HG02981 (cell line): ENCODE measurements at regions not wholly inside any gene's neighbourhood (a gene's known extent, or its start where the extent isn't known, plus 50 kb on each side); places are given as distances from the start of the nearest gene placed in this dataset.
"Not testable (repeated sequence)": the region's sequence is repeated elsewhere in the genome, so short reads cannot be mapped to it uniquely, and the experiment has no call there.

Experiments
- ATAC-seq: cut with Tn5 transposase; IDR thresholded peaks from one replicate; pipeline ENCODE4 v1.9.1; 2021; ENCODE audit warnings: mild to moderate bottlenecking, moderate library complexity; ENCODE audit not compliant: unreplicated experiment

DNA sequence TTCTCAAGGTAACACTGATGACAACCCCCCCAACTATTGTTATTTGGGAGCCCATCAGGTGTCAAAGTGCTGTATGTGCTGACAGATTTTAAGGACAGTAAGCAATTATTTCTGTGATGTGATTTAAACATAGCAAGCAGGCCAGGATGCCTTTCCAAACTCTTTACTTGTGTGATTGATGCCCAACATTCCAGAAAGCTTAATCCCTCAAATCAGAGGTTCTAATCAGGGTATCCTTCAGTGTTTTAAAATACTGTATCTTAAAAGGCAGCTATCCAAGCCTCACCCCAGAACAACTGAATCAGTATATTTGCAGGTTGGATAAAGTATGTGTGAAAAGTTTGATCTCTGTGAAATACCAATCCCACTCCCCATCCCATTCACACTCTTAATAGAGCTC is 119.7 kb downstream of the GASK1B start:
- ATAC-seq = no peak

DNA sequence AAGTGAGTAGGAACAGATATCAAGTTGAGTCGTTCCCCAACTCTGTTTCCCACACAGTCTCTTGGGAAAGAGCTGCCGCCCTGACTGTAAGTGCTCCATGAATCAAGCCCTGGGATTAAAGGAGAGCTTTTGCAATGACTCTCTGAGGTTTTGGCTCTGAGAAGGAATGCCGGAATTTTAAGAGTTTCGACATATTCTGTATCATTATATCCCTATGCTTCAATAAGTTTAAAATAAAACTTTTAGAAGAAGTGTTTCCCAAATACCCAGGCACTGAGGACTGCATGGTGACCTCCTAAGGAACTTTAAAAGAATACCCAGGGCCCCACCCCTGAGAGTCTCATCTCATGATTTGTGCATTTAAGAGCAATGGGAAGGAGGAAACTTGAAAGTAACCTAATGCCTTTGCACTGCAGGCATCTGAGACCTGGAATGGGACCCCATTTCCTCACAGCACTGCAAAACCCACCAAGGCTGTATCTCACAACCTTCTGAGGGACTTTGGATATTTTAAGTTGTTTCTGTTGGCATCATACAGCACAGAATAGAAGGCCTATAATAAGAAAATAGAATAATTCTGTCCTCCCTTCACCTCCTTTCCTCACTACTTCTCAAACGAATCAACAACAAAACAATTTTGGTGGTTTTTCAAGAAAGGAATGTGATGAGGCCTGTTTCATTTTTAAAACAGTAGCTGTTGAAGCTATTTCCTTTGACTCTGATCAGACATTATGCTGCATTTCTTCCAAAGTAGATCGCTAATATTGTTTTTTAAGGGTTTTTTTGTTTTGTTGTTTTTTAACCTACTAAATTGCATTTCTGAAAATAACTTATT is 121.2 kb downstream of the GASK1B start:
- ATAC-seq = no peak

DNA sequence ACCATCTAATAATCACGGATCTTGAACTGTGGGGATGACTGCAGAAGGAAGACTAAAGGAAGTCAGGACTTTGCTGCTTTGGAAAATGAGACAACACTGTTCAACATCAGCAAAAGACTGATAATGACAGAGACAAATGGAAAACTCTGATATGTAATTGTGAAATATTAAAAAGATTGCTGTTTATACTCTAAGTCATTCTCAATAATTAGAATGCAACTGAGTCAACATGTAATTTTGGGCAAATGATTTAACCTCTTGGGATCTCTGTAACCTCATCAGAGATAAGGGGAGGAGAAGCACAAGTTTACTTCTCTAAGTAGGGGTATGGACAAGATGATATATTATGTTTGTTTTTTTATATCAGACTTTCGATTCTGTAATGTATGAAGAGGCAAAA is 121.9 kb downstream of the GASK1B start:
- ATAC-seq = no peak

DNA sequence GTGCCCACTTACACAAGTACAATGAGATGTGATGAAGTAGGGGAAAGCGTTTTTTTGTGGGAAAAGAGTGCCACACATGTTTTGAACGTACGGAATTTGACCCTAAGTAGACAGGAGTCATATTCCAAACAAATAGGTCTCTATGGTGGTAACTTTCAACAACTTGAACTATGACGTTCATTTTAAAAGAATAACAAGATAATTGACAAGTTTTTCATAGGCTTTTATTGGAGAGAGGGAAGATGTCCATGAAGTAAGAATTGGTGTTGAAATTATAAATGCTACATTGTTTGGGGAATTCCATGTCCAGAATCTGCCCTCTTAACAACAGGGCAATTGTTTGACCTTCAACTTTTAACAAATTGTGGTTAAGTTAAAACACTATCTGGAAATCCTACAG is 126.5 kb downstream of the GASK1B start:
- no peak for ATAC-seq

DNA sequence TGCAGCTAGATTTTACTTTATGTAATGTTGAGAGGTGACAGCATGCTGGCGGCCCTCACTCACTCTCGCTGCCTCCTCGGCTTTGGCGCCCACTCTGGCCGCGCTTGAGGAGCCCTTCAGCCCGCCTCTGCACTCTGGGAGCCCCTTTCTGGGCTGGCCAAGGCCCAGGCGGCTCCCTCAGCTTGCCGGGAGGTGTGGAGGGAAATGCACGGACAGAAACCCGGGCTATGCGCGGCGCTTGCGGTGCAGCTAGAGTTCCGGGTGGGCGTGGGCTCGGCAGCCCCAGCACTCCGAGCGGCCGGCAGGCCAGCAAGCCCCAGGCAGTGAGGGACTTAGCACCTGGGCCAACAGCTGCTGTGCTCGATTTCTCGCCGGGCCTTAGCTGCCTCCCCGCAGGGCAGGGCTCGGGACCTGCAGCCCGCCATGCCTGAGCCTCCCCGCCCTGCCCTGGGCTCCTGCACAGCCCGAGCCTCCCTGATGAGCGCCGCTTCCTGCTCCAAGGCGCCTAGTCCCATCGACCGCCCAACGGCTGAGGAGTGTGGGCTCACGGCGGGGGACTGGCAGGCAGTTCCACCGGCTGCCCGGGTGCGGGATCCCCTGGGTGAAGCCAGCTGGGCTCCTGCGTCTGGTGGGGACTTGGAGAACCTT is 128.7 kb downstream of the GASK1B start:
- no peak for ATAC-seq

DNA sequence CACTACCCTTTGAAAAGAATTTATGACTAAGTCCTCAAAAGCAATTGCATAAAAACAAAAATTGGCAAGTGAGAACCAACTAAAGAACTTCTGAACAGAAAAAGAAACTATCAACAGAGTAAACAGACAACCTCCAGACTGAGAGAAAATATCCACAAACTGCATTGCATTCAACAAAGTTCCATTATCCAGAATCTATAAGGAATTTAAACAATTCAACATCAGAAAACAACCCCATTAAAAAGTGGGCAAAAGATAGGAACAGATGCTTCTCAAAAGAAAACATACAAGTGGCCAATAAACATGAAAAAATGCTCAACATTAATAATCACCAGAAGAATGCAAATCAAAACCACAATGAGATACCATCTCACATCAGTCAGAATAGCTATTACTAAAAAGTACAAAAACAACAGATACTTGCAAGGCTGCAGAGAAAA is 130.2 kb downstream of the GASK1B start:
- ATAC-seq = no peak

DNA sequence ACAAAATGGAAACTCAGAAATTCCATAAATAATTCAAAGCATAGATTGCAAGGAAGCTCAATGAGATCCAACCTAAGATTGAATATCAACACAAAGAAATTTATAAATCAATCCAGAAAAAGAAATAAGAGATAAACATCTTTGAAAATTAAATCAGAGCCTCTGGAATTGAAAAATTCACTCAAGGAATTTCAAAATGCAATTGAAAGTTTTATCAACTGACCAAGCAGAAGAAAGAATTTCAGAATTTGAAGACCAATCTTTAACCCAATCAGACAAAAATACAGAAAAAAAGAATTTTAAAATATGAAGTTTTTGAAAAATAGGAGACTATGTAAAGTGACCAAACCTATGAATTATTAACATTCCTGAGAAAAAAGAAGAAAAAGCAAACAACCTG is 134.1 kb downstream of the GASK1B start:
- ATAC-seq = no peak

DNA sequence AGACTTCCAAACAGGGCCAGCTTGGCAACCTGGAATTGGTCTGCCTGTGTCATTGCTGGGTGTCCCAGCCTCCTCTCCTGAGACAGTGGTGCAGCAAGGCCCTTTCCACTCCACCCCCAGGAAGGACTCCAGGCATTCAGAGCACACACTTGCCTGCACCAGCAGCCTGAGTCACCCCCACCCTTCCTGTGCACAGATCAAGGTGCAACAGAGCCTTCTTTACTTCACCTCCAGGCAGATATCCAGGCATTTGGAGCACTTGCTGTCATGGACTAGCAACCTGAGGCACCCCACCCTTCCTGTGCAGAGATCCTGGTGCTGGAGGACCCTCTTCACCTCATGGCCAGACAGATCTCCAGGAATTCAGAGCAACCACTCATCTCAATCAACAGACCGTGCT is 135.8 kb downstream of the GASK1B start:
- no peak for ATAC-seq

DNA sequence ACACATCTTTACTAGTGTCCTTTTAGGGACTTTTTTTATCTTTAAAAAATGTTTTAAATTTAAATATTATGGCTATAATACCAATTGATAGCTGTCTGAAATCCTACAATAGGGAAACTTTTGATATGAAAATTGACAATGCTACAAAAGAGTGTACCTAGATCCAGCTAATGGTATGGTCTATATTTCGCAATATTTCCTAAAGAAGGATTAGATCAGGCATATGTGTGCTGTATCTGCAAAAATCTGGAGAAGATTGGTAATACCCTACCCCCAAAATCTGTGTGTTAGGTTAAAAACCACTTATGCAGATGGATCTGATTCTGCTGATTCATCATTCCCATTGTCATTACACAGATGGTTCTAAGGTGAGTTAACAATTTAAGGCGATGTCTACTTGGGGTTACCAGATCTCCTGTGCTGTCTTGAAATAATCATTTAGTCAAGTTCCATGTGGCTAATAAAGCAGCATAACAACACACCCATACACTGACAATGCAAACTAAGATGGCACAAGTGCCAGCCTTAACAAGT is 137.1 kb downstream of the GASK1B start:
- no peak for ATAC-seq

DNA sequence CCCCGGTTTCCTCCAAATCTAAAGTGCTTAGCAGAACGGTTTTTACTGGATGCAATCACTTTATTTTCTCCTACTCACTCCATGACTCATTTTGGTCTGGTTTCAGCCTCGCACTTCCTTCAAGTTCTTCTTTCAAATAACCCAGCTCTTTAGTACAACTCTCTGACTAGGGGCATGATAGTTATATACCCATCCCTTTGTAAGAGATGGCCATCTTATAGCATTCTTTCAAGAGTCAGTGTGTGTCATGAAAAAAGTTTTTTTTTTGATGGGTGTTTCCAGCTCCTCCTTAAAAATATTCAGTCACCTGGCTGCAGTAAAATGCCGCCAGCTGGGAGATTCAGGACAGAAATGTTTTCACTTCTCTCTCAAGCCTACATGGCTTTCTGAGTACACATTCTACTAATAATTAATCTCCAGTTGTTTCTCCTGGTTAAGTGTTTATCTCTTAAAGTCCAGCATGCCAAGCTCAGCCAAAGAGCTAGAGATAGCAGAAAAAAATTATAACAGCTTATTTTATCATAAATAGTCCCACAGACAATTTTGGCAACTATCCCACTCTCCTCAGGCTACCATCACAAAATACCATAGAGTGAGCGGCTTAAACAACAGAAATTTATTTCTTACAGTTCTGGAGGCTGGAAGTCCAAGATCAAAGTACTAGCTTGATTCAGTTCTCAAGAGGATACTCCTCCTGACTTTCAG is 139.3 kb downstream of the GASK1B start:
- no peak for ATAC-seq

DNA sequence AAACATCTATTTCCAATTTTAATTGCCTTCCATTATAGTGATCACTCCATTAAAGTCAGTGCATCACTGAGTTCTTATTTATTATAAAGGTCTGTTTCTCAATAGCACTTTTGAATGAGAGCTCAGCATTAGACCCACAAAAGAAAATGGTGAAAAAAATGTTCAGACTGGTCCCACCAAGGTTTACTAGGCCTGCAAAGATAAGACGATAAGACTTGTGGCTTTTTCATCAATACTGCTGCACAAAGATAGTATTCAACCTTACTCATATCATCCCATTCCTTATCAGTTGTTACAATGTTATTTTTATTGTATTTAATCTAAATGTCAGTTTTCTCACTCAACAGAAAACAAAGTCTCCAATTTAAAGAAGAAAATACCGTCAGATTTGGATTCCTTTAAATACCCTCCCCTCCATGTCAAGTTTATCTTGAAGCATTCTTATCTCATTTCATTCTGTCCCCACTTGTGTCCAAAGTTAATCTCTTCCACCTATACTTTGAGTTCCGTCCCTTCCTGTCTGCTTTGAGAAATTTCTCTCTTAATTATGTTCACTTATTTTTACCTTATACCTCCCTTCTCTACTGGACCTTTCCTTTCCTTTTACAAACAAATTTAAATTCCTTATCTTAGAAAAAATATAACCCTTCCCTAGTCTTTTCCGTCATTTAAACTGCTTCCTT is 140.0 kb downstream of the GASK1B start:
- no peak for ATAC-seq

DNA sequence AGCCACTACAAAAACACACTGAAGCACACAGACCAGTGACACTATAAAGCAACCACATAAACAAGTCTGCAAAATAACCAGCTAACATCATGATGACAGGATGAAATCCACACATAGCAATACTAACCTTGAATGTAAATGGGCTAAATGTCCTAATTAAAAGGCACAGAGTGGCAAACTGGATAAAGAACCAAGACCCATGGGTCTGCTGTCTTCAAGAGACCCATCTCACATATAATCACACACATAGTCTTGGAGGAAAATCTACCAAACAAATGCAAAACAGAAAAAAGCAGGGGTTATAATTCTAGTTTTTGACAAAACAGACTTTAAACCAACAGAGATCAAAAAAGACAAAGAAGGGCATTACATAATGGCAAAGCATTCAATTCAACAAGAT is 144.4 kb downstream of the GASK1B start:
- ATAC-seq = not testable (repeated sequence)

DNA sequence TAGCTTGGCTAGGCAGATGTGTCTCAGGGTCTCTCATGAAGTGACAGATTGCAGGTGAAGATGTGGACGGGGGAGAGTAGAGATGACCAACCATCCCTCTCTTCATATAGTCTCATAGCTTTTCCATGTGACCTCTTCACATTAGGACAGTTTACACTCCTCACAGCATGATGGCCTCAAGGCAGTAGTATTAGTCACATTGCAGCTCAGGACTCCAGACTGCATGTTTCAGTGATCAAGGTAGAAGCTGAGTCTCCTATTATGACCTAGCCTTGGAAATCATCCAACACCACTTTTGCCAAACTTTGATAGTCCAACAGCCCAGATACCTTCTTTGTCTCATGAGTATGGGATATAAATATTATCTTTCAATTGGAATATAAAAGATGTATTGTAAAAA is 147.7 kb downstream of the GASK1B start:
- ATAC-seq = no peak

DNA sequence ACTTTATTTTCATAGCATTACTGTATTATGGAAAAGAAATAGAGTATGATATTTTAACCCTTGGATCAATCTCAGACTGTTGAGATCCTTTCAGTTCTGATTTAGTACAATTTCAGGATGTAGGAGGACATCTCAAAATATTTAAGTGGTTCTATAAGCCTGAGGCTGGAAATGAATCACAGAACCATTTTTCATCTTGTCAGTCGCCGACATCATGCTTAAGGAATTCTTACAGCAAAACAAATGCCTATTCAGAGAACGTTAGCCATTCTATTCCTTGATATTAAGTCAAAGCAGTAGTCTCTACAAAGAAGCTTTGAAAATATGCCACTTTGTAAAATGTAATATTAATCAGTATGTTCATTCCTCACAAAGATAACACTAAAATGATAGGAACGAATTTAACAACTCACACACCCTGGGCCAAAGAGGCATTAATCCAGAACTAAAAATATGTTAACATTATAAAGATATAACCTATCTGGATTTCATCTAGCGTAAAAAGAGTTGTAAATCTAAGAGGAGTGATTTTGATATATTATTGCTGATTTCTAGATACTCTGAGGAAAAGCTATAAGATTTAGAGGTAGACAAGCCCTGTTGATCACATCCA is 152.0 kb downstream of the GASK1B start:
- no peak for ATAC-seq

DNA sequence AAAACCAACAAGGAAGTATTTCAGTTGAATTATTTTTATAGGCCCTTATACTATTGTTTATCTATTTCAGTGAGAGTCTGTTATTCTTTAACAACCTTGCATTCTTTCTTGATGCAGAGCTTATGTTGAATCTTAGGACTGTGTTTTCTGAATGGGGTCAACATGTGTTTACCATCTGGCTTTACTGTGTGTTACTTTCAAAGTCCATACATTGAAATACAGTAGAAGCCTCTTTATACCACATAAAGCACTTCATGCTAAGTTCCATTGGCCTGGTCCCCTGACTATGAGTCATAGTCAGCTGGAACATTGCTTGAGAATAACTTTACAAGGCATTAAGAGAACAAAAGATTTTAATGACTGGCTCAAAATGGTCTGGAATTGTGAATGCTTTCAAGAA is 152.6 kb downstream of the GASK1B start:
- no peak for ATAC-seq

DNA sequence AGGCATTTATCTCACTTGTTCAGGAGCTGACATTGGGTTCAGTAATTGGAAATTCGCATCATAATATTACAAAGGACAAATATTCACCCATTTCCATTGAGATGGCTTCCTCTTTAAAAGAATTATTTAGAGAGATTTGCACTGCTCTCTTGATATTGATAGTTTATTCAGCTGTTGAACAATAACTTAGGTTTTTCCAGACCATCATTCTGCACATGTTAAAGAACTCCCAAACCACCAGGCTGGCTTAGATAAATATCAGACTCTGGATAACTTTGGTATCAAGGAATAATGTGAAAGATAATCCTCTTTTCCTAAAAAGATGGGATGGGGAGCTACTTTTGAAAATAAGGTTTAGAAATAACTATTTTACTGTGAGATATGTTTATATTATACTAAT is 154.0 kb downstream of the GASK1B start:
- ATAC-seq = no peak

DNA sequence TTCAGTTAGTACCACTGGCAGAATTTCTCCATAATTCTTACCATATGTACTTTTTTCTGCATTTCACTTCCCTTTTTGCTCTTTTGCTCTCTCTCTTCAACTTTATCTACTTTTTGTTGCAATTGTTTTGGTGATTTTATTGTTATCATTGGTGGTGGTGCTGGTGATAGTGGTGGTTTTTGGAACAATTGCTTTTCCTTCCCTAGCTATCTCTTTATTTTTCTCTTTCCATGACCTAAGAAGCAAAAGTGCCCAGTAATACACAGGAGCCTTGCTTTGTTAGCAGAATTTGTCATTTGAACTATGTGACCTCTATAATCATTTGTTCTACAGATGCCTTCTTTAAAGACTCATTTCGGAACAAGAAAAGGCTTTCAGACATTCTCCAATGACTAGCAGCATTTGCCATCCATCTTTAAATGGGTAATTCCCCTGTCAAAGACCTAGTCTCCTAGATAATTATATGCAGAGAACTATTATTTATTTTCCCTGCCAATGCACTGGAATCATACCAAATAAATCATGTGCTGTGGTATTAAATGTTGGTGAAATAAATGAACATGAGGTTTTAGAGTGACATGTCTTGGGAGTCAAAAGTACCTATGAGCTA is 154.5 kb downstream of the GASK1B start:
- ATAC-seq = no peak

DNA sequence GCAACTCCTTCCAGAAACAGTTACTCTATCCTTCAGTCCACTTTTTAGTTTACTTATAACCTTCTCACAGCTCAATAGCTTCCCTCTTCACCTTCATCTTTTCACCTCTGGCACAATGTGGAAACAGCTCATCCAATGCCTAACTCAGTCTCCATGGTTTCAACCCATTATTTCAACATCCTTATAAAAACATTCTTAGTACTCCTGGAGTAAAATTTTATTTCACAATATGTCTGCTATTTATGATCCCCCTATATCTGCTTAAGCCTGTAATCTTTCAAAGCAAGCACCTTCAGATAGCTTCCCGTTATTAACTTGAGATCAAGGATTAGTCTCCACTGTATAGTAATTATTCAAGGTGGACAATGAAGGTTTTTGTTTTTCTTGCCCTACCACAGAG is 156.3 kb downstream of the GASK1B start:
- ATAC-seq = no peak

DNA sequence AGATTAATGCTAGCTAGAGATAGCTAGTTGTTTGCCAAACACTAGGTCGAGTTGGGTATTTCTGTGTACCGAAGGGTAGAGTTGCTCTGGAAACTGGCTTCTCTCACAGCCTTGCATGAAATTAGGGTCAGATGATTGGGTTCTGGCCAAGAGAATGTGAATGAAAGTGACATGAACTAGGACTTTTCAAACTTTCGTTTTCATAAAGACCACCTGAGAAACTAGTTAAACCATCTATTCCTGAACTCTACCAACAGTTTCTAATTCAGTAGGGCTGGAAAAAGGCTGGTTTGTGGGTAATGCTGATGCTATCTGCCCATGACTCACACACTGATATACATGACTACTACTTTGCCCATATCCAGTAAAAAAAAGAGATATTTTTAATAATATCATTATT is 157.6 kb downstream of the GASK1B start:
- ATAC-seq = no peak

DNA sequence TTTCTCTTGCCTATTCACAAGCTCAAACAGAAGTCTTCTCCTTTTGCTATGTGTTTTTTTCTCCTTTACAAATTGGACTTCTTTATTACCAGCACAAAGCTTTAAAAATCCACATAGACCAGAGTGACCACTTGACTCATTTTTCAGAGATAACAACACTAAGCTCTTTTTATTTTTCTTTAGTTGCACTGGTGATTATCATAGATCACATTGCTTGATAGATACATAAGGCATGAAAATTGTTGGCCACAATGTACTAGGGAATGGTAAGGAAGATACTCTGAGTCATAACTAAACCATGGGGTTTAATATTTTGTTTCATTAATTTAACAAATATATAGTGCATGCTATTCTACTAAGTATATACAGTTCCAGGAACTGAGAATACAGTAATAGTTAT is 159.0 kb downstream of the GASK1B start:
- no peak for ATAC-seq
